ENCODE measurements at regions not wholly inside any gene's neighbourhood (a gene's known extent, or its start where the extent isn't known, plus 50 kb on each side); places are given as distances from the start of the nearest gene placed in this dataset.
A peak's percentile ranks its signal among the peaks of the same experiment; 100 is the strongest.

DNA sequence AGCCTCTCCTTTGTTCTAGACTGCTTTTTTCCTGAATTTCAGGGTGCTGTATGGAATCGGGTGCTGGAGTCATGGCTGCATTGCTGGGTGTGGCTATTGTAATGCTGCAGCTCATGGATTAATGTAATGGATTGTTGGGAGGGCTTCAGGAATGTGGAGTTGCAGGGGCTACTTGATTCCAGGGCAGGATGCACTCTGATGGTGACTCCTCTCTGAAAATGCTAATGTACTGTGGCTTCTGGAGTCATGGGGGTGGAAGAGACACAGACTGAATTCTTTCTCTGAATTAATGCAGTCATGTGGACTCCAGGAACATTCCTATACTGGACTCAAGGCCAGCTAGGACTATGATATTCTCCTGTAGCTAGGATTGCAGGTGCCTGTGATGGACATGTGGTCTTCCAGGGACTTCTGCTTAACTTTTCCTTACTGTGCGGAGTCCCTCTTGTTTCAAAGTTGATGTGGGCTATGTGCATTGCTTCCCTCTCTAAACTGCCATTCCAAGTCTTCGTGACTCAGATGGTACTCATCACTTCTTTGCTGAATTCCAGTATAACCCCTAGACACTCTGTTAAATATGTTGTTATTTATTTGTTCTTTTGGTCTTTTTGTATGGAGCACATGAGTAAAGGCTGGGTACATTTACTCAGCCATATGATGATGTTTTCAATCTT is 396.2 kb downstream of the KCTD16 start:
- H3K4me3 ChIP-seq (ENCODE audit: low read depth, low read length) = no peak overlapping the region
- TF ChIP-seq, protein P1, sequence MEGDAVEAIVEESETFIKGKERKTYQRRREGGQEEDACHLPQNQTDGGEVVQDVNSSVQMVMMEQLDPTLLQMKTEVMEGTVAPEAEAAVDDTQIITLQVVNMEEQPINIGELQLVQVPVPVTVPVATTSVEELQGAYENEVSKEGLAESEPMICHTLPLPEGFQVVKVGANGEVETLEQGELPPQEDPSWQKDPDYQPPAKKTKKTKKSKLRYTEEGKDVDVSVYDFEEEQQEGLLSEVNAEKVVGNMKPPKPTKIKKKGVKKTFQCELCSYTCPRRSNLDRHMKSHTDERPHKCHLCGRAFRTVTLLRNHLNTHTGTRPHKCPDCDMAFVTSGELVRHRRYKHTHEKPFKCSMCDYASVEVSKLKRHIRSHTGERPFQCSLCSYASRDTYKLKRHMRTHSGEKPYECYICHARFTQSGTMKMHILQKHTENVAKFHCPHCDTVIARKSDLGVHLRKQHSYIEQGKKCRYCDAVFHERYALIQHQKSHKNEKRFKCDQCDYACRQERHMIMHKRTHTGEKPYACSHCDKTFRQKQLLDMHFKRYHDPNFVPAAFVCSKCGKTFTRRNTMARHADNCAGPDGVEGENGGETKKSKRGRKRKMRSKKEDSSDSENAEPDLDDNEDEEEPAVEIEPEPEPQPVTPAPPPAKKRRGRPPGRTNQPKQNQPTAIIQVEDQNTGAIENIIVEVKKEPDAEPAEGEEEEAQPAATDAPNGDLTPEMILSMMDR (conservative IDR thresholded peaks at IDR 0.05; ENCODE audit: low read depth, low read length) = no peak
- DNase-seq (ENCODE audit: low read depth) = no peak

DNA sequence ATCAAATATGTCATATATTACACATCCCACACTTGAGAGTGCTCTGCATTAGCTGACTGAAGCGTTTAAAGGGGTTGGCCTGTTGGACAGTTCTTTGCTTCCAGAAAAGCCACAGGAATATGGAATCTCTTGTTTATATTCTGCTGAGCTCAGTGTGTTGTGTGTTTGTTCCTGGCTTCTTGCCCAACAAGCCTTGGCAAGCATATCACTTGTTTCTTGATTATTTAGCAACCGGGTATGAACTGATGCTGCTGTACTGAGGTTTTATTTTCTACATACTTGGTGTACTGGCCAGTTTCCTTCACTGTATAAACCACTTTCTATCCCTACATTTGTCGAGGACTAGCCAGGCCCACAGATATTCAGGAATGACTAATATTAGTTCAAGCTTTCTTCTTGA is 378.9 kb downstream of the KCTD16 start:
- TF ChIP-seq, protein P1 (conservative IDR thresholded peaks at IDR 0.05; ENCODE audit: low read depth, low read length) = no peak
- no peak overlapping the region for H3K4me3 ChIP-seq (ENCODE audit: low read depth, low read length)
- DNase-seq (ENCODE audit: low read depth) = peak; percentile 1

DNA sequence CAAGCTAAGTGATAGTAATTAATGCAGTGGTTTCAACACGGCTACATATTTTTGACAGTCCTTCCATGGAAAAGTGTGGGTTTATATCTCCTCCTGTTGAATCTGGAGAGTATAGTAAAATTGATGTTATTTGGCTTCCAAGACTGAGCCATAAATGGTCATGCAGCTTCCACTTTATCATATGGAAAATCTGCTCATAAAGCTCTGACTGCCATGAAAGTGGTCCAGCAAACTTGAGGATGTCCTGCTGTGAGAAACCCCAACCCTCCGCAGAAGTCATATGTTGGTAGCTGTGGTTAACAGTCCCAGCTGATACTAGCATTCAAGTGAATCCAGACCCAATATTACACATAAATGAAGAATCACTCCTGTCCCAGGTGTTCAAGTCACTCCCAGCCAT is 378.3 kb downstream of the KCTD16 start:
- DNase-seq (ENCODE audit: low read depth) = no peak
- TF ChIP-seq, protein P1 (conservative IDR thresholded peaks at IDR 0.05; ENCODE audit: low read depth, low read length) = no peak

DNA sequence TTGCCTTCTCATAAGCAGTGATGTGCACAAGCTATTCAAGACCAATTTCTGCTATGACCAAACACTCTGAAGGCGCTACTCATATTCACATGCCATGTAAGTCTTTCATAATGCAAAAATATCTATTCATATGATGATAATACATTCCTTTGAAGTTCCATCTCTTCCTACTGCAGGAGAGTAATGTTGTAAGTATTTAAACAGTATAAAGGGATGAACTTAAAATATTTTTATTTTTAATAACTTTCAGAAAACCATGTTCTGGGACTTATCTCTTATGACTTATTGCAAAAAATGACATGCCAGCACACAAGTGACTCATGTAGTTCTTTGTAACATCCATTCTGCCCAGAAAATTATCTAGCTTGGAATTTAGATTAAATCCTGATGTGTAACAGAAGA is 376.4 kb downstream of the KCTD16 start:
- no peak for DNase-seq (ENCODE audit: low read depth)
- H3K4me3 ChIP-seq (ENCODE audit: low read depth, low read length) = no peak overlapping the region
- TF ChIP-seq, protein P1 (conservative IDR thresholded peaks at IDR 0.05; ENCODE audit: low read depth, low read length) = no peak

More for the DNA sequence above, 378.3 kb downstream of the KCTD16 start:
- no peak overlapping the region for H3K4me3 ChIP-seq (ENCODE audit: low read depth, low read length)

DNA sequence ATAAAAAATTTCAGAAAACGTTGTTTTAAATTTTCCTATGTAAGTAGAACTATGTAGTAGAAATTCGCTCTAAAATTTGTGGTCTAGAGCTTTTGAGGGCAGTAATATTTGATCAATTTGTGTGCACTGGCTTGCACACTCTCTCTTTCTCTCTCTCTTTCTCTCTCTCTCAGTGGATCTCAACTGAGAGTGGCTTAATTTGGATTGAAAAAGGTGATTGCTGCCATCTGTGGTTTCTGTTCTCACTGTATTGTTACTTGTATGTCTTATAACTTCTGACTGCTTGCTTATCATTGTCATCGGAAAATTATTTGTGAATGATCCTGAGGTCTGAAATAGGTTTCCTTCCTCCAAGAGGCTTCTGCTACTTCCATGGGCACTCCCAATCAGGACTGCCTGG is 368.2 kb downstream of the KCTD16 start:
- TF ChIP-seq, protein P1 (conservative IDR thresholded peaks at IDR 0.05; ENCODE audit: low read depth, low read length) = no peak
- DNase-seq (ENCODE audit: low read depth) = no peak
- no peak overlapping the region for H3K4me3 ChIP-seq (ENCODE audit: low read depth, low read length)
